ENCODE measurements at regions not wholly inside any gene's neighbourhood (a gene's known extent, or its start where the extent isn't known, plus 50 kb on each side); places are given as distances from the start of the nearest gene placed in this dataset.

- Histone ChIP-seq H3K9me3 (ENCODE audit: control insufficient read depth in 1 of 2, insufficient read depth in 1 of 2, low read depth in 1 of 2, low read length in 2 of 2) (no peaks in the 10 kb centered on the region), H3K36me3 (ENCODE audit: control insufficient read depth in 1 of 2, insufficient read depth in 2 of 2, low read length in 2 of 2) (no peaks in the 10 kb centered on the region), H3K4me1 (ENCODE audit: control insufficient read depth in 1 of 2, insufficient read depth in 2 of 2, low read length in 2 of 2) (no peaks in the 10 kb centered on the region), H3K27ac (ENCODE audit: low read depth, low read length) (no peak overlapping the region), H3K9me2 (ENCODE audit: insufficient read depth) (no peaks in the 10 kb centered on the region), H4K20me1 (ENCODE audit: insufficient read depth) (no peaks in the 10 kb centered on the region), H3K79me2 (ENCODE audit: insufficient read depth, low read length) (no peaks in the 10 kb centered on the region), H2AFZ (ENCODE audit: low read depth, low read length, poor library complexity, severe bottlenecking) (no peak overlapping the region), H3K9ac (ENCODE audit: low read length) (no peak overlapping the region), H3K4me3 (replicated peaks in 1 of 2; ENCODE audit: low read depth in 1 of 2, low read length in 2 of 2) (no peak overlapping the region), H3K27me3 (ENCODE audit: insufficient read depth, low read length) (no peaks in the 10 kb centered on the region), H3K4me2 (ENCODE audit: low read length) (no peak overlapping the region)
- TF ChIP-seq SRF (IDR thresholded peaks at IDR 0.05; ENCODE audit: low read depth) (no peak), JUND (IDR thresholded peaks at IDR 0.05) (no peak), YY1 (IDR thresholded peaks at IDR 0.05; ENCODE audit: extremely low read depth, insufficient replicate concordance, low read depth, low read length) (no peak), ATF3 (IDR thresholded peaks at IDR 0.05) (no peak), FOSL1 (IDR thresholded peaks at IDR 0.05; ENCODE audit: low read depth) (no peak), POLR2AphosphoS5 (IDR thresholded peaks at IDR 0.05; ENCODE audit: low read depth, low read length) (no peak), CTCF (IDR thresholded peaks at IDR 0.05 in 2 of 3, conservative IDR thresholded peaks at IDR 0.05 in 1 of 3; ENCODE audit: borderline replicate concordance in 1 of 3, insufficient read depth in 1 of 3, low read depth in 2 of 3, low read length in 2 of 3) (no peak), EZH2phosphoT487 (IDR thresholded peaks at IDR 0.05; ENCODE audit: borderline replicate concordance) (no peak), RAD21 (IDR thresholded peaks at IDR 0.05; ENCODE audit: low read depth) (no peak), SP1 (IDR thresholded peaks at IDR 0.05; ENCODE audit: low read depth) (no peak)
- TF ChIP-seq, protein P1, sequence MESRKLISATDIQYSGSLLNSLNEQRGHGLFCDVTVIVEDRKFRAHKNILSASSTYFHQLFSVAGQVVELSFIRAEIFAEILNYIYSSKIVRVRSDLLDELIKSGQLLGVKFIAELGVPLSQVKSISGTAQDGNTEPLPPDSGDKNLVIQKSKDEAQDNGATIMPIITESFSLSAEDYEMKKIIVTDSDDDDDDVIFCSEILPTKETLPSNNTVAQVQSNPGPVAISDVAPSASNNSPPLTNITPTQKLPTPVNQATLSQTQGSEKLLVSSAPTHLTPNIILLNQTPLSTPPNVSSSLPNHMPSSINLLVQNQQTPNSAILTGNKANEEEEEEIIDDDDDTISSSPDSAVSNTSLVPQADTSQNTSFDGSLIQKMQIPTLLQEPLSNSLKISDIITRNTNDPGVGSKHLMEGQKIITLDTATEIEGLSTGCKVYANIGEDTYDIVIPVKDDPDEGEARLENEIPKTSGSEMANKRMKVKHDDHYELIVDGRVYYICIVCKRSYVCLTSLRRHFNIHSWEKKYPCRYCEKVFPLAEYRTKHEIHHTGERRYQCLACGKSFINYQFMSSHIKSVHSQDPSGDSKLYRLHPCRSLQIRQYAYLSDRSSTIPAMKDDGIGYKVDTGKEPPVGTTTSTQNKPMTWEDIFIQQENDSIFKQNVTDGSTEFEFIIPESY (IDR thresholded peaks at IDR 0.05; ENCODE audit: extremely low read depth, insufficient replicate concordance, low read length), result no peak
- ATAC-seq (no peak), DNase-seq (ENCODE audit: low read depth, low spot score) (no peak)
- ChIA-PET CTCF (no interaction called here), POLR2A (no interaction called here), RAD21 (ENCODE audit: low non-redundant PET in 1 of 2, low total read pairs in 2 of 2, uncharacterized antibody in 2 of 2, unreplicated experiment in 2 of 2) (no interaction called here)
- intact Hi-C loops (cut with micrococcal nuclease), result no loop called here
- BruUV-seq (replicated peaks), result no TSS peak
These were observed 486.7 kb downstream of the EFNA5 start for GRCh38 chr5:107184066-107184465.

Measured in HCT116 (cell line).